NAMALWA (cell line): ENCODE measurements at regions not wholly inside any gene's neighbourhood (a gene's known extent, or its start where the extent isn't known, plus 50 kb on each side); places are given as distances from the start of the nearest gene placed in this dataset.
"Not testable (repeated sequence)": the region's sequence is repeated elsewhere in the genome, so short reads cannot be mapped to it uniquely, and the experiment has no call there.

Experiments used
- DNase-seq: peaks from one replicate; pipeline ENCODE4 v3.0.0-alpha.2; 2015; ENCODE audit warnings: low spot score

DNA sequence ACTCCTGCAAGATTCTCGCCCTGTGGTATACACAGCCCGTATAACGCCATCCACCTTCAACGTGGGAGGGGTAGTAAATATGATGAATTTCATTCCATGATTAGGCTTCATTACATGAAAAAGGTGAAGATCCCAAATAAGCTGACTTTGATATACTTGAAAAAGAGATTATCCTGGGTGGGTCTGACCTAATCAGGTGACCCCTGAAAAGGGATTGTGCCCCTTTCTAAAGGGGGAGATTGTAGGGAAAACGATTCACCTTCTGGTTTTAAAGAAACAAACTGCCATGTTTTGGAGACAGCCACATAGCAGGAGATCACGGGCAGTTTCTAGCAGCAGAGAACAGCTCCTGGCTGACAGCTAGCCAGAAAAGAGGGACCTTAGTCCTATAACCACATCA is 155.1 kb upstream of the SMLR1 start:
- no peak for DNase-seq

DNA sequence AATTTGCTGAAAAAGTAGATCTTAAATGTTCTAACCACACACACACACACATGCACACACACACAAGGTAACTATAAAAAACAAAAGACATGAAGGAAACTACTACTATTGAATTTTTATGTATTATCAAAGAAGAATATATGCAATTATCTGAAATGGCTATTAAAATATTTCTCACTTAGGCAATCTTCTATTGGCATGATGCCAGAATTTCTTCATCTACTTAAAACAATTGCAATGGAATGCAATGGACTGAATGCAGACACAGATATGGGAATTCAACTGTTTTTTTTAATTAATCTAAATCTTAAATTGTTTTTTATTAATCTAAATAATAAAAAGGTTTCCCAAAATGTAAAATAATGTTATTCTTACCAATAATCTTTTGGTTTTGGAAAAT is 152.6 kb upstream of the SMLR1 start:
- DNase-seq, result no peak

DNA sequence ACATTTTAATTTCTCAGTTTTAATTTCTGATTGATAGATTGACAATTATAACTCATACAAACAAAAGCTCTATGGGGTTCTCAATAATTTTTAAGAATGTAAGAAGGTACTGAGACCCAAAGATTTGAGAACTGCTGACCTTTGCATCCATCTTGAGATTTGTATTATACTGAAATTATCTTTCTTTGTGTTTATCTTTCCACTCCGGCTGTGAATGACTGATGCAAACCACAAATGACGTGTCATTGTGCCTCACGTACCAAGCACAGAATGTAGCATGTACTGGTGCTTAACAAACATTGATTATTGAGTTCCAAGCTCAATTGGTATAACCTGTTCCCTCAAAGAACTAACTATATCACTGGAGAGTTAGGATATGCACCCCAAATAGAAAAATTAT is 152.1 kb upstream of the SMLR1 start:
- no peak for DNase-seq

DNA sequence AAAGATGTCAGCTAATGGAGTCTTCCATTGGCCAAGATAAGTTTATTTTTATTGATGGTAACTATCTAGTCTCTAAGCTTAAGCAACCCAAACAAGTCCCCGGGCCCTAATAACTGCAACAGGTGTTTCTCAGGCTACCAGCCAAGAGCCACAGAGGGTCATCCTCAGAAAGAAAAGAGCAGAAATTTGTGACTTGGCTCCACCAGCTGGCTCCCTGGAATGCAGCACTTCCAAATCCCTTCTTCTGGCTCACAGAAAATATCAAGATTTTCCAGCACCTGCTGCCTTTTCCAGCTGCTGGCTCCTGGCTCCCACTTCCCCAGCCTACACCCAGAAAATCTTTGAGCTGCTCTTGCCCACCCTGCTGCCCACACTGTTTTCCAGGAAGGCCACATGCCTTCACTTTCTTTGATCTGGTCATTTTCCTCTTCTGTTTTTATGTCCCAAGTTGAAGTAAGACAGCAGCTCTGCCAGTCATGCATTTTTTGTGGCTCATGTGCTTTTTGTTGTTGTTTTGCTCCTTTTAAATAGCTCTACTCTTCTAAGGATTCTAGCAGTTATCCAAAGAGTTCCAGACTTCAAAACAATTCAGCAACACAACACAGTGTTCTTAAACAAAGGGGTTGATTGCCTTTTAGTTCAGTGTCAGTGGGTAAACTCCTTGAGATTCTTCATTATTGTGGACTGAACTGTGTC is 151.0 kb upstream of the SMLR1 start:
- DNase-seq, result no peak

DNA sequence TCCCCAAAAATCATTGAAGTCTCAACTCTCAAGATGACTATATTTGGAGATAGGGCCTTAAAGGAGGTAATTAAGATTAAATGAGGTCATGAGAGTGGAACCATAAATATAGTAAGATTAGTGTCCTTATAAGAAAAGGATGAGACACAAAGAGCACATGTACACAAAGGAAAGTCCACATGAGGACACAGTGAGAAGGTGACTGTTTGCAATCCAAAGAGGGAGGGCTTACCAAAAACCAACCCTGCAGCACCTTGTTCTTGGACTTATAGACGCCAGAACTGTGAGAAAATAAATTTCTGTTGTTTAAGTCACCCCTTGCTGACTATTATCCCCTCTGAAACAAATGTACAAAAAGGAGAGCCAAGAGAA is 150.4 kb upstream of the SMLR1 start:
- no peak for DNase-seq

DNA sequence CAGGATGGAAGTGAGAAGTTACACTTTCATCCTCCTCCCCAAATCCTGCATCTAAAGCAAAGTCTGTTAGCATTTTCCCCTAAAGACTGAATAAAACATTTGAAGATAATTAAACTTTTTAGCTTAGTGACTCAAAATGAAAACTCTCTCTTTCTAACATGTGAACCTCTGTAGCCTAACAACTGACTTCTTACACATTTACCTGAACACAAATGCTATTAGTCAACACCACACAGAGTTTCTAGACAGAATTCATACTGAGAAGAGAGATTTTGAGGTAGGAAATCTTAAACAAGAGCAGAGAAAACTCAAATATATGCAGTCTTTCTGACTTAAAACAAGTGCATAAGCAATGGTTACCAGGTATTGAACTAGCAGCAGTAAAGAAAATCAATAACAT is 149.9 kb upstream of the SMLR1 start:
- DNase-seq, result no peak

DNA sequence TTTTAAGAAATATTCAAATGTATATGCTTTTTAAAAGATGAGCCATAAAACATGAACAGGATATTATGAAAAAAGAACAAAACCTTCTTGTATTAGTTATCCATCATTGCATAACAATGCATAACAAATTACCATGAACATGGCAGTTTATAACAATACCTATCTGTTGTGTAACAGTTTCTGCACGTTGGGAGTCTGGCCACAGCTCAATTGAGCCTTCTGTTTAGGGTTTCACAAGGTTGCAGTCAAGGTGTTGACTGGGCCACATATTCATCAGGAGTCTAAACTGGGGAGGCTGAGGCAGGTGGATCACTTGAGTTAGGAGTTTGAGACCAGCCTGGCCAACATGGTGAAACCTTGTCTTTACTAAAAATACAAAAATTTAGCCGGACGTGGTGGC is 149.4 kb upstream of the SMLR1 start:
- no peak for DNase-seq

DNA sequence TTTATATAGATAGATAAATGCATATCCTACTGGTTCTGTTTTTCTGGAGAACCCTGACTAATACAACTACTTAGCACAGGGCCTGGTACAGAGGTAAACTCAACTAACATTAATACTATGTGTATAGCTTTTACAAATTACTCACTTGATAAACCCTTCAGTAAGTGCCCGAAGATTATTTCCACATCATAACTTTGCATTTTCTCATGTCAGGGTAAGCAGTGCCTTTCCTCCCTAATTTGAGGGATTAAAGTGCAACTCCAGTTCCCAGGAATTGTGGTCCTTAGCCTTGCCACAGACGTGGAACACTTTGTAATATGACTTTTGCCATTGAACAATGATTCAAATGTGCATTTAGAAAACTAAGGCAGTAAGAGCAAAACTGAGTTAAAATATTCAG is 147.5 kb upstream of the SMLR1 start:
- DNase-seq, result no peak

DNA sequence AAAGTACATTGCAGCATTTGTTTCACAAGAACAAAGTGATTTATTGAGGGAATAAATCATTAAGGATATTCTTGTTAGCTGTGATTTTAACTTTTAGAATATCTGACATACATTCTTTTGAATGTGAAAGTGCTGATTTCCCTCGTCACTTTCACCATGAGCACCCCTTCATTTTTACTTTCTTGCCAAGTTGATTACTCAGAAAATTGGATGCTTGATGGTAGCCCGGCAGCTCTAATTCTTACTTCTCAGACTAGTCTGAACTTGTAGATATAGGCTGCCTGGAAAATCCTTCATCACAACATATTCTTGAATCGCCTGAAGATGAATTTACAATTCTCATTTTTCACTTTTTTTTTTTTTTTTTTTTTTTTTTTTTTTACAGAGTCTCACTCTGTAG is 147.1 kb upstream of the SMLR1 start:
- no peak for DNase-seq

DNA sequence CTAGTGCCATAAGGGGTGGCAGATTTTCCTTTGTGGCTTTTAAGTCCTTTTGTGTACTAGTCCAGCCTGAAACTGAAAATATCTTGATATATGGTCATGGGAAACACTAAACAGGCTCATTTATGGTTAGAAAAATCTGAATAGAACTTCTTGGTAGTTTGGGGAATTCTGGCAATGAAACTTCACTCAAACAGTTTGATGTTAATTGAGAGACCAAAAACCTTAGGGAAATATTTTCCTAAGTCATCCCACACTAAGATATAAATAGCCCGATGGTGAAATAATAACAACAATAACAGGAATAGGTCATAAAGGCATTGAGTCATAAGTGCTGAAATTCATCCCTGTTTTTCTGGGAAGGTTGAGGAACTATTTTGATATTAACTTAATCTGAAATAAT is 146.2 kb upstream of the SMLR1 start:
- DNase-seq, result no peak

DNA sequence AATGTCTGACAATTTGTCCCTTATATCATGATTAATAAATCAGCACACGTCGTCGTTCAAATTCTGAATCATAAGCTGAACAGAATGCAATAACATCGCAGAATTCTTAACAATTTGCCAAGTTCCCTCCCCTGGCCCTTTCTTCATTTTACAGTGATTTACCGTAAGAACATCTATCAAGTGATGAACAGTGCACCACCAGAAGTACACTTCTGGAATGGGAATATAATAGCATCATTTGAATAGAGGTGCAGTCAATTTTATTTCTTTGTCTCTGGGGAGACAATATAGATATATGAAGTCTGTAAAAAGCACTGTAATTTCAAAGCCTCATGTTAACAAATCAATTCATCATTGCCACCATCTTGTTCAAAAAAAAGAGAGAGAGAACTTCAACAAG is 145.1 kb upstream of the SMLR1 start:
- DNase-seq, result no peak

DNA sequence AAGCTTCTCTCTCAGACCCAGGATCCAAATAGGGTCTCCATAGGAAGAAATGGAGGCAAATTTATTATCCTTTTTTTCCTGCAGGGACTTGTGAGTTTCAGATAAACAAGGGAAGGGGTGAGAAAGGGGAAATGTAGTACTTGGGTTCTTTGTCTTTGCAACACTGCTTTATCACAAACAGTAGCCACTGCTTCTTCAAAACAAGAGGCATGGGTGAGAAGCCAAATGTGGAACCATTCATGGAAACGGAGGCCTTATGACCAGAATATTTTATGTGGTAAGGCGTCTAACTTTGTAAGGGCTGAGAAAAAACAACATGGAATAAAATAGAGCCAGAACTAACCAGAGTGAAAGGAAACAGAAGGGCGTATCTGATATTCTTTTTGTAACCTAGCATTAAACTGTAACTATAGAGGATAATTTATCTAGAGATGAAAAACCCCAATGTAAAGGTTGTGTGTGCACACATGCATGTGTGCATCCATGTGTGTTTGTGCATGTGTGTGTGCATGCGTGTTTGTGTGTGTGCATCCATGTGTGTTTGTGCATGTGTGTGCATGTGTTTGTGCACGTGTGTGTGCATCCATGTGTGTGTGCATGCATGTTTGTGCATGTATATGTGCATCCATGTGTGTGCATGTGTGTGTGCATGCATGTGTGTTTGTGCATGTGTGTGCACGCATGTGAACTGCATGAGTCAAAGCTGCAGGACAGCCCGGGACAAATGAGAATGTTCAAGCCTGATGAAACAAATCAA is 143.3 kb upstream of the SMLR1 start:
- no peak for DNase-seq

DNA sequence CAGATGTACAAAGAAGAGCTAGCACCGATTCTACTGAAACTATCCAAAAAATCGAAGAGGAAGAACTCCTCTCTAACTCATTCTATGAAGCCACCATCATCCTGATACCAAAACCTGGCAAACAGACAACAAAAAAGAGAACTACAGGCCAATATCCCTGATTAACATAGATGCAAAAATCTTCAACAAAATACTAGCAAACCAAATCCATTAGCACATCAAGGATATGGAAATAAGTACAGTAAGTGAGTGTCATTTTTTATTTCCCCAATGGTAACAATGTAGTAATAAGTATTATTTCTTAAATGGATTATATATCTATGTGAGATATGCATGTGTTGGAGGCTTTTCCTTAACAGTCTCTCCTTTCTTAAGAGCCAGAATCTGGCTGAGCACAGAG is 134.5 kb upstream of the SMLR1 start:
- DNase-seq, result no peak

DNA sequence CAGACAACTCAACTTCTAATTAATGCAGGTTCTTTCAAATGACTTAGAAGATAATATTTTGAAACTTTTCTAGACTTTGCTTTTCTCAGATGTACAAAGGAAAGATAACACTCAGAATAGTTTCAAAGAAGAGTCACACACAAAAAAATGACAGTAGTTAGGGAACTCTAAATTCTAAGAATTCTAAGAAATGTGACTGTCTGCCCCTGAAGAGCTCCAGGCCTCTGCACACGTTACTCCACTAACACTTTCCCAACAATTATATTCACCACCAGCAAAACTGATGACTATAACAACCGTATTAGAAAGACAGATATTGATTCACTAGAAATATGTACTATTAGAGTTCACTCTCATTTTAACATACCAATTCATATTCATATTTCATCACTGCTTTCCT is 133.3 kb upstream of the SMLR1 start:
- no peak for DNase-seq

DNA sequence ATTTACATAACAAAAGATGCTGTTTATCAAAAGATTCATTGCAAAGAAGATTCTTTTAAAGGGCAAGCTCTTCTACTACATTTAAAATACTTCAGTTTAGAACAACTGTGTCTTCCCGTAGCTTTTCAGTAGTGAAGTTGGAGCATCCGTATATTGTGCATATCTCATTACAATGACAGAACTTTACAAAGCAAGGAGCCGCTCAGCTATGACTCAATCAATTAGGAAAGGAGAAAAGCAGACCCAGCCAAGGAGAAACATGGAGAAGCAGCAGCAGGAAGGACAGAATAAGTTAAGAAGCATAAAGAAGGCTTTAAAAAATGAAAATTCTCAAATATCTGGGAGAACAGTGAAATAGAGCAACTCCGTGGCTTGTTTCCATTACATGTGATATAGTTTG is 132.6 kb upstream of the SMLR1 start:
- no peak for DNase-seq

DNA sequence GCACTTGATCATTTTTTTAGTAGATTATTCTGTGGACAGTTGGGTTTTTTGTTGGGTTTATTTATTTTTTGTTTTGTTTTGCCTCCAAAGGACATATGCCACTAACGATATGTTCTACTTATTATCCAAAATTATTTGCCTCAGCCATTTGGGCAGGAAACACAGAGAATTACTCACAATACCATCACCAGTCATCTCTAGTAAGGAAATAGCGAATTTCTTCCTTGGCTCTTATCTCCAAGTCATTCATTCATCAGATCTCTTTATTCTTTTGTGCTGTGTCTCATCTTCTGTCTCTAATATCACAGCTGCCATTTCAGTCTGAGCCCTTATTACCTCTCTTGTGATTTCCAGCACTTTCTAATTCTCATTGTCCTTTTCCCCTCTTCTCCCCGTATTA is 130.4 kb upstream of the SMLR1 start:
- no peak for DNase-seq

DNA sequence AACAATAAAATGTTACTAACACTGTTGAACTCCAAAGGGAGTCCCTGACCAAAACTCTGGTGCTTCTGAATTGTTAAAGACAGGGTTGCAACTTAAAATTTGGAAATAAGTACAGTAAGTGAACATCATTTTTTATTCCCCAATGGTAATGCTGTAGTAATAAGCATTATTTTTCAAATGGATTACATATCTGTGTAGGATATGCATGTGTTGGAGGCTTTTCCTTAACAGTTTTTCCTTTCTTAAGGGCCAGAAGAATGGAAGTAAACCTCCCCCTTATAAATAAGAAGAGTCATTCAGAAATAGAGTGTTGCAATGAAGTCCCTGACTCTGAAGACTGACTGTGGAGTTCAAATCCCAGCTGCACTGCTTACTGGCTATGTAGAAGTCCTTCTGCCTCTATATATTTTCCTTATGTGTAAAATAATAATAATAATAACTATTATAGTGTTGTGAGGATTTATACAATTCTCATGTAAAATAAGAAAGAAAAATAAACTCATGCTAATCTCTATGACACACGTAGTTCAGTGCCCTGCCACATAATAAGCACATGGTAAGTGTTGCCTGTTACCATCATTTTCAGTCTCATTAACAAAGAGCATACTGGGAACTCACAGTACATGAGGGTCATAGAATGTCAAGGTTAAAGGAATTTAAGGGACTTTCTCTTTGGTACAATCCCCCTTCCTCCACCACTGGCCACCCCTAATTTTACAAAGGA is 129.8 kb upstream of the SMLR1 start:
- DNase-seq, result no peak

DNA sequence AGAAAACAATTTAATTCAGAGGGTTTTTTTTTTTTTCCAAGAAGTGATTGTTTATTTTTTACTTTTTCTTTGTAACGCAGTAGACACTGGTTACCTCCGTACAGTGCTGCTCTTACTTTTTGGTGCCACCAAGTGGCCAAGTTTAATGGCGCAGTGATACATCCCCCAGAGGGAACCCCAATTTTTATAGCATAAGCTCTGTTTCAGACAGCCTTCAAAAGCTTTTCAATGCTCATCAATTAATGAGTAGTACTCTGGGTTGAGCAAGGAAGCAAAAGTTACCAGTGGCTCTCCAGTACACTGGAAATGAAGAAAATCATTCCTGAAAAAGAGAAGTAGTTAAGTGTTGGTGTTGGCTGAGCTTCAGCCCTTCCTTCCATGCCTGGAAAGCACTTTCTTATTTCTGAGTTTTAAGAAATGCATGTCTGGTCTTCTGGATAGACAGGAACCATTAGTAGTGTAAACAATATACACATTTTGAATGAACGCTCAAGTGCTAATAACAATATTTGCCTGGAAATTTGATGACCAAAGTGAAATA is 129.1 kb upstream of the SMLR1 start:
- DNase-seq, result peak; percentile 63

DNA sequence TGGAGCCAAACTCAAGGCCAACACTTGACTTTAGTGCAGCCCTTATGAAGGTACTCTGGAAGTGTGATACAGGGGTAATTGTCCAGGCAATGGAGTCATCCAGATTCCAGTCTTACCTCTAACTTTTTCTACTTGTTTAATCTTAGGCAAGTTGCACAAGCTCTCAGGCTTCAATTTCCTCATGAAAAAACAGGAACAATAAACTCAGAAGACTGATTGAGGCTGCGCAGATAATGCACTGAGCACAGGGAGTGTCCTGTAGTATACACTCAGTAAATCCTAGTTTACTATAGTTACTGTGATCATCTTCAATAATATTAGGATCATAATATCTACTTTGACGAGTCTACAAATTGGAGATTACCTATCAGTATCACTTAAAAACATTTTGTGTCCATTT is 127.5 kb upstream of the SMLR1 start:
- DNase-seq, result no peak

DNA sequence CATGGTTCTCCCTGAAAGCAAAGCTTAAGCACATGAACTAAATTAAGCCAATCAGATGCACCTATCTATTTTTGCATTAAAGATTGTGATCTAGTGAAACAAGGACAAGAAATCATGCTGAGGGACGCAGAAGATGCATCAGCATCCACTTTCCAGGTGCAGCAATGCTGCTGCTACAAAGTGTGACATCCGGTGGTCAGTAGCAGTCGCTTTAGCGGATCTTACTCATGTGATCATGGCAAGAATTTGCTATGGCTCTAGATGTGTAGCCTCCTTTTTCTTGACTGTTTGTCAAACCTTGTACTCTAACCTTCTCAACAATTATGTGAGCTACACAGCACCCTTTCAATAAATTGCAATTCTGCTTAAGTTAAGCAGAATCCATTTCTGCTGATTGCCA is 126.8 kb upstream of the SMLR1 start:
- no peak for DNase-seq

DNA sequence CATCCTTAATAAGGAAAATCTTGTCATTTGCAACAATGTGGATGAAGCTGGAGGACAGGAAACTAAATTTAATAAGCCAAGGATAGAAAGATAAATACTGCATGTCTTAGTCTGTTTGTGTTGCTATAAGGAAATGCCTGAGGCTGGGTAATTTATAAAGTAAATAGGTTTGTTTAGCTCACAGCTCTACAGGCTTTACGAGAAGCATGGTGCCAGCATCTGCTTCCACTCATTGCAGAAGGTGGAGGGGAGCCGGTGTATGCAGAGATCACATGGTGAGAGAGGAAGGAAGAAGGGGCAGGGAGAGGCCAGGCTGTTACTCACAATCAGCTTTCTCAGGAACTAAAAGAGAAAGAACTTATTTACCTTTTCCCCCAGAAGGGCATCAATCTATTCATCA is 118.9 kb upstream of the SMLR1 start:
- DNase-seq, result no peak

DNA sequence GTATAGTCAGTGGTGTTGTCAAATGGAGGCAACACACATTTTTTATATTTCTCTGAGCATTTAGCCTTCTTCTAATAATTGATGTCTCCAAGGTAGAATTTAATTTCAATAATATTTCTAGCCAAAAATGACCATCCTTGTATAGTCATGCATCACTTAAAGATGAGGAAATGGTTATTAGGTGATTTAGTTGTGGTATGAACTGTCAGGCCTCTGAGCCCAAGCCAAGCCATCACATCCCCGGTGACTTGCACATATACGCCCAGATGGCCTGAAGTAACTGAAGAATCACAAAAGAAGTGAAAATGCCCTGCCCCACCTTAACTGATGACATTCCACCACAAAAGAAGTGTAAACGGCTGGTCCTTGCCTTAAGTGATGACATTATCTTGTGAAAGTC is 115.6 kb upstream of the SMLR1 start:
- not testable (repeated sequence) for DNase-seq

DNA sequence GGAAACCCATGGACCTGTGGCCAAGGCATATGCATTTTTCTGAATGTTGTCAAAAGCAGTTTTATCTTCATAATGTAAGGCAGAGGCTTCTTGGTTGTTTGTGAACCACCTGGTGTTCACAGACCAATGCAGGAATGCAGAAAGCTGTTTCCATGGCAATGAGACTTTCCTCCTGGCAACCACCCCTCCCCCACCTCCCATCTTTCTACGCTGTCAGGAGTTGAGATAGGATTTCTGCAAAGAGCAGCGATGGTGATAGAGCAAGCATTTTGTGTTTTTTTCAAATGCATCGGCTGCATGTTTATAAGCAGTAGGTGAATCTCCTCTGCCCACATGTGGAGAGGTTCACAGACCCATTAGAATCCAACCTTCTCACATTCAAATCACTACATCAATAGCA is 114.1 kb upstream of the SMLR1 start:
- no peak for DNase-seq
